Upper lobe of left lung (tissue), 6 donors: ENCODE measurements at regions not wholly inside any gene's neighbourhood (a gene's known extent, or its start where the extent isn't known, plus 50 kb on each side); places are given as distances from the start of the nearest gene placed in this dataset.

ENCODE experiments used
- ATAC-seq, 2 donors: fragments of 200-7000 bp; cut with Tn5 transposase; one replicate each; pipeline ENCODE4 v1.9.1; 2022; ENCODE audit warnings: mild to moderate bottlenecking in 2 of 2, moderate library complexity in 2 of 2; ENCODE audit not compliant: low FRiP score in 2 of 2
- DNase-seq, 2 donors: peaks; one replicate each; pipeline ENCODE4 v3.0.0-alpha.2; 2019 to 2020
- H3K27ac ChIP-seq, 4 donors: fragments of 200-600 bp; sonication (generic); one replicate each; pipeline ENCODE4 v1.5.1; 2016 to 2019
- H3K27me3 ChIP-seq, 4 donors: fragments of 200-600 bp; sonication (generic); one replicate each; pipeline ENCODE4 v1.5.1; 2017 to 2019
- H3K36me3 ChIP-seq, 4 donors: fragments of 200-600 bp; sonication (generic); one replicate each; pipeline ENCODE4 v1.5.1; 2016 to 2019
- H3K4me1 ChIP-seq, 4 donors: fragments of 200-600 bp; sonication (generic); one replicate each; pipeline ENCODE4 v1.5.1; 2018 to 2019
- H3K4me3 ChIP-seq, 4 donors: fragments of 200-600 bp; sonication (generic); one replicate each; pipeline ENCODE4 v1.5.1; 2017 to 2019; ENCODE audit warnings: mild to moderate bottlenecking in 2 of 4, moderate library complexity in 1 of 4
- H3K9me3 ChIP-seq, 4 donors: fragments of 200-600 bp; sonication (generic); one replicate each; pipeline ENCODE4 v1.5.1; 2018 to 2019
- CTCF ChIP-seq, 6 experiments: fragments of 450-650 bp in 4 of 6; fragments of 200-600 bp in 2 of 6; sonication (generic) in 2 of 6; IDR thresholded peaks; one replicate each; pipeline ENCODE4 v1.5.1; 2016 to 2019; ENCODE audit warnings: antibody characterized with exemption in 6 of 6
- EP300 ChIP-seq, 4 donors: sonication (generic); formaldehyde crosslinking; IDR thresholded peaks; one replicate each; pipeline ENCODE4 v1.5.1; 2017; ENCODE audit warnings: antibody characterized with exemption in 4 of 4, control low read depth in 2 of 4
- POLR2A ChIP-seq, 4 donors: fragments of 450-650 bp; IDR thresholded peaks; one replicate each; pipeline ENCODE4 v1.5.1; 2016 to 2017; ENCODE audit warnings: antibody characterized with exemption in 4 of 4, mild to moderate bottlenecking in 2 of 4
- POLR2AphosphoS5 ChIP-seq, 2 donors: sonication (generic); formaldehyde crosslinking; IDR thresholded peaks; one replicate each; pipeline ENCODE4 v1.5.1; 2017; ENCODE audit warnings: antibody characterized with exemption in 2 of 2
- WGBS, 2 donors: methylation state at CpG; one replicate each; pipeline ENCODE4 v1.1.5; 2017 to 2018; 5-methylcytosine and 5-hydroxymethylcytosine counted together
- donor health status: DM: no; HTN: no; CAD: no; lungs with moderate emphysema.
- donor health status: DM: no; HTN: yes; CAD: no; lungs with severe emphysema.

- no peaks in the 10 kb centered on the region for H3K36me3 ChIP-seq
- WGBS, 2 donors = 85 to 100% methylated on average over 1 of the region's 1 CpG
Observed at GRCh38 chr4:104909376-104909775, 237.3 kb upstream of the TET2 start.

GRCh38 chr4:104912518-104912917 lies 234.2 kb upstream of the TET2 start:
- Histone ChIP-seq H3K4me1 (no peaks in the 10 kb centered on the region), H3K4me3 (no peak overlapping the region), H3K27ac (no peak overlapping the region), H3K27me3 (no peaks in the 10 kb centered on the region), H3K9me3 (no peaks in the 10 kb centered on the region), H3K36me3 (no peaks in the 10 kb centered on the region)
- 75 to 89% methylated on average over 1 of the region's 1 CpG for WGBS, 2 donors
- ATAC-seq (no peak), DNase-seq (no peak)
- TF ChIP-seq CTCF (IDR thresholded peaks at IDR 0.05) = no peak
- no peak for TF ChIP-seq POLR2A (IDR thresholded peaks at IDR 0.05)
- no peak for TF ChIP-seq POLR2AphosphoS5 (IDR thresholded peaks at IDR 0.05)
- TF ChIP-seq EP300 (IDR thresholded peaks at IDR 0.05) = no peak

More at GRCh38 chr4:104909376-104909775, 237.3 kb upstream of the TET2 start:
- no peaks in the 10 kb centered on the region for H3K27me3 ChIP-seq
- H3K4me1 ChIP-seq = no peaks in the 10 kb centered on the region
- no peak overlapping the region for H3K27ac ChIP-seq
- H3K9me3 ChIP-seq = no peaks in the 10 kb centered on the region
- TF ChIP-seq POLR2A (IDR thresholded peaks at IDR 0.05) (no peak), CTCF (IDR thresholded peaks at IDR 0.05) (no peak), POLR2AphosphoS5 (IDR thresholded peaks at IDR 0.05) (no peak), EP300 (IDR thresholded peaks at IDR 0.05) (no peak)
- H3K4me3 ChIP-seq = no peak overlapping the region
- ATAC-seq = no peak
- no peak for DNase-seq

GRCh38 chr4:104915373-104915772 lies 231.3 kb upstream of the TET2 start:
- H3K4me1 ChIP-seq = no peaks in the 10 kb centered on the region
- no peak for ATAC-seq
- no peak overlapping the region for H3K4me3 ChIP-seq
- DNase-seq = no peak
- H3K36me3 ChIP-seq = no peaks in the 10 kb centered on the region
- H3K27me3 ChIP-seq = no peaks in the 10 kb centered on the region
- WGBS, 2 donors = 84 to 85% methylated on average over 3 of the region's 3 CpGs
- no peak overlapping the region for H3K27ac ChIP-seq
- no peak for TF ChIP-seq POLR2A (IDR thresholded peaks at IDR 0.05)
- no peaks in the 10 kb centered on the region for H3K9me3 ChIP-seq

GRCh38 chr4:104915864-104916263 lies 230.8 kb upstream of the TET2 start:
- no peaks in the 10 kb centered on the region for H3K27me3 ChIP-seq
- H3K4me3 ChIP-seq = no peak overlapping the region
- H3K9me3 ChIP-seq = no peaks in the 10 kb centered on the region
- no peak for DNase-seq
- H3K36me3 ChIP-seq = no peaks in the 10 kb centered on the region
- 54 to 66% methylated on average over 3 of the region's 3 CpGs for WGBS, 2 donors
- no peak for ATAC-seq
- no peak for TF ChIP-seq POLR2A (IDR thresholded peaks at IDR 0.05)
- no peak for TF ChIP-seq CTCF (IDR thresholded peaks at IDR 0.05)
- no peaks in the 10 kb centered on the region for H3K4me1 ChIP-seq
- no peak overlapping the region for H3K27ac ChIP-seq

GRCh38 chr4:104919406-104919805 lies 227.3 kb upstream of the TET2 start:
- Histone ChIP-seq H3K4me3 (no peak overlapping the region), H3K27me3 (no peaks in the 10 kb centered on the region), H3K4me1 (no peaks in the 10 kb centered on the region)

GRCh38 chr4:104930298-104930697 lies 216.4 kb upstream of the TET2 start:
- no peak for DNase-seq
- H3K4me1 ChIP-seq = peaks cover 0 to 16% (median 11%) of the 10 kb centered on the region in 4 donors
- 93% methylated on average over 6 to 7 of the region's 7 CpGs for whole genome bisulfite sequencing, 2 donors

More at GRCh38 chr4:104919406-104919805, 227.3 kb upstream of the TET2 start:
- Histone ChIP-seq H3K9me3 (no peaks in the 10 kb centered on the region), H3K27ac (no peak overlapping the region), H3K36me3 (no peaks in the 10 kb centered on the region)
- DNase-seq = no peak
- no peak for ATAC-seq
- TF ChIP-seq POLR2AphosphoS5 (IDR thresholded peaks at IDR 0.05) = no peak

More at GRCh38 chr4:104930298-104930697, 216.4 kb upstream of the TET2 start:
- Histone ChIP-seq H3K27ac (peak overlapping the region in 1 of 4 donors; percentile 12), H3K9me3 (peaks cover 0 to 3% (median 0%) of the 10 kb centered on the region in 4 donors), H3K36me3 (no peaks in the 10 kb centered on the region), H3K4me3 (no peak overlapping the region), H3K27me3 (no peaks in the 10 kb centered on the region)
- no peak for TF ChIP-seq POLR2A (IDR thresholded peaks at IDR 0.05)
- TF ChIP-seq EP300 (IDR thresholded peaks at IDR 0.05) = no peak
- TF ChIP-seq POLR2AphosphoS5 (IDR thresholded peaks at IDR 0.05) = no peak
- TF ChIP-seq CTCF (IDR thresholded peaks at IDR 0.05) = no peak
- ATAC-seq = no peak
